ENCODE measurements at regions not wholly inside any gene's neighbourhood (a gene's known extent, or its start where the extent isn't known, plus 50 kb on each side); places are given as distances from the start of the nearest gene placed in this dataset.
"Not testable (repeated sequence)": the region's sequence is repeated elsewhere in the genome, so short reads cannot be mapped to it uniquely, and the experiment has no call there.

DNA sequence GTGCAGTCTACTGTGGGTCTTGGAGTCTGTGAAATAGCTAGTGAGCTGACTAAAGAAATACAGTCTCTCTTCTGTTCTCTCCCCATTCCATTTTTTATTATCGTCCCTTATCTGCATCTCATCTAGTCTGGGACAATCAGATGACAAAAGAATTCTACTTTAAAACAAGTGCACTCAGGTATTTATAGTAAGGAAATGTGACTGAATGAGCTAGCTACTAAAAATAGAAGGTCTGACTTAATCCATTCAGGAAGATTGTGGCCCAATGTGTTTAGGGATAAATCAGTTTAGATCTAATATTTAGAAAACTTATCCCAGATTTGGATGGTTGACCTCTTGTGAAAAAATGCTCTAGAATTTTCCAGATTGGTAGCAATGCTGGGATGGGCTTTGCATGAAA, 126.8 kb upstream of the NRXN3 start:
- no peak for DNase-seq
- Histone ChIP-seq H3K36me3 (replicated peaks) (no peaks in the 10 kb centered on the region), H3K27ac (no peak overlapping the region), H3K27me3 (replicated peaks) (no peaks in the 10 kb centered on the region), H3K4me3 (ENCODE audit: low read depth, low read length) (no peak overlapping the region)
- in situ Hi-C loops (cut with HindIII; ENCODE audit: low pct_ligation_motif_present, low sequenced_read_pairs) = no loop called here
- TF ChIP-seq, protein P1, sequence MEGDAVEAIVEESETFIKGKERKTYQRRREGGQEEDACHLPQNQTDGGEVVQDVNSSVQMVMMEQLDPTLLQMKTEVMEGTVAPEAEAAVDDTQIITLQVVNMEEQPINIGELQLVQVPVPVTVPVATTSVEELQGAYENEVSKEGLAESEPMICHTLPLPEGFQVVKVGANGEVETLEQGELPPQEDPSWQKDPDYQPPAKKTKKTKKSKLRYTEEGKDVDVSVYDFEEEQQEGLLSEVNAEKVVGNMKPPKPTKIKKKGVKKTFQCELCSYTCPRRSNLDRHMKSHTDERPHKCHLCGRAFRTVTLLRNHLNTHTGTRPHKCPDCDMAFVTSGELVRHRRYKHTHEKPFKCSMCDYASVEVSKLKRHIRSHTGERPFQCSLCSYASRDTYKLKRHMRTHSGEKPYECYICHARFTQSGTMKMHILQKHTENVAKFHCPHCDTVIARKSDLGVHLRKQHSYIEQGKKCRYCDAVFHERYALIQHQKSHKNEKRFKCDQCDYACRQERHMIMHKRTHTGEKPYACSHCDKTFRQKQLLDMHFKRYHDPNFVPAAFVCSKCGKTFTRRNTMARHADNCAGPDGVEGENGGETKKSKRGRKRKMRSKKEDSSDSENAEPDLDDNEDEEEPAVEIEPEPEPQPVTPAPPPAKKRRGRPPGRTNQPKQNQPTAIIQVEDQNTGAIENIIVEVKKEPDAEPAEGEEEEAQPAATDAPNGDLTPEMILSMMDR (IDR thresholded peaks at IDR 0.05; ENCODE audit: low read depth, low read length, missing control alignments) = no peak

DNA sequence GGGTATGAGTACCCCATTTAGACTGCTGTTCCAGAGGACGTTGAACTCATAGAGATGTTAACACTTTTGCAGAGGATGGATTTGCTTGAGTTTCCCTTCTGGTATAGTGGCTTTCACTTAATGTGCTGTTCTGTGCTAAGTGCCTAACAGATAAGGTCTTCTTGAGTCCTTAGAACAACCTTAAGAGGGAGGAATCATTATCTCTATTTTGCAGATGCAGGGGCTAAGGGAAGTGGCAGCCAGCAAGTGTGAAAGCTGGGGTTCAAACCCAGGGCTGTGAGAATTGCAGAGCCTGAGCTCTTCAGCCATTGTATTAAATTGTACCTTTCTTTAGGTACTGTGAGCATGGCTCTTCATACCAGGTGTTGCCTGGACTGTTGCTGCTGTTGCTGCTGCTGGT, 122.1 kb upstream of the NRXN3 start:
- in situ Hi-C loops (cut with HindIII; ENCODE audit: low pct_ligation_motif_present, low sequenced_read_pairs) = no loop called here
- TF ChIP-seq, protein P1 (IDR thresholded peaks at IDR 0.05; ENCODE audit: low read depth, low read length, missing control alignments) = no peak
- H3K36me3 ChIP-seq (replicated peaks) = no peaks in the 10 kb centered on the region

DNA sequence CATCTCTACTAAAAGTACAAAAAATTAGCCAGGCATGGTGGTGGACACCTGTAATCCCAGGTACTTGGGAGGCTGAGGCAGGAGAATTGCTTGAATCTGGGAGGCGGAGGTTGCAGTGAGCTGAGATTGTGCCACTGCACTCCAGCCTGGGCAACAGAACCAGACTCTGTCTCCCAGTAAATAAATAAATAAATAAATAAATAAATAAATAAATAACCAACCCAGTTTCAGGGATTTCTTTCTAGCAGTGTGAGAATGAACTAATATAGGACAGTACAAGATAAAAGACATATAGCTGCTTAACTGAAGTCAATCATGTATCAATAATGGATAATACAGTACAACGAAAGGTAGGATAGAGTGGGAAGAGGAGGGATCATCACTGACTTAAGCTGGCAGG, 113.3 kb upstream of the NRXN3 start:
- H3K27me3 ChIP-seq (replicated peaks); H3K36me3 ChIP-seq (replicated peaks); DNase-seq; H3K27ac ChIP-seq; in situ Hi-C loops (cut with HindIII; ENCODE audit: low pct_ligation_motif_present, low sequenced_read_pairs); H3K4me3 ChIP-seq (ENCODE audit: low read depth, low read length): not testable (repeated sequence)

More for the DNA sequence above, 122.1 kb upstream of the NRXN3 start:
- Histone ChIP-seq H3K27me3 (replicated peaks) (no peaks in the 10 kb centered on the region), H3K27ac (no peak overlapping the region), H3K4me3 (ENCODE audit: low read depth, low read length) (no peak overlapping the region)
- DNase-seq = no peak

DNA sequence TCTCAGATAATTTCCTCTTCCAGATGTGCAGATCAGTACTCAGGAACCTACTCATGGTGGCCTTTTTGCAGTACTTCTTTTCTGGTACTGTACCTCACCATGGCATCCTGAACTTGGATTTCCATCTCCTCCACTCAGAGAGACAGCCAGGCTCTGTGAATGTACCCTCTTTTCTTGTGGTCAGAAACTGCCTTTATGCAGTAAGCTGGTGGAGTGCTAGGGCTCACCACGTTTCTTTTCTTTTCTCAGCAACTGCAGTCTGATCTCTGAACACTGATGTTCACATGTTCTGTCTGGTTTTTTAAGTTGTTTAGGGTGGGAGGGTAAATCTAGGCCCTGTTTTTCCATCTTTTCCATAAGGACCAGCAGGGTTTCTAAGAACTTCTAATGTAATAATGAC, 99.8 kb upstream of the NRXN3 start:
- H3K27ac ChIP-seq = no peak overlapping the region
- no peak for DNase-seq
- in situ Hi-C loops (cut with HindIII; ENCODE audit: low pct_ligation_motif_present, low sequenced_read_pairs) = no loop called here
- TF ChIP-seq, protein P1 (IDR thresholded peaks at IDR 0.05; ENCODE audit: low read depth, low read length, missing control alignments) = no peak
- no peaks in the 10 kb centered on the region for H3K27me3 ChIP-seq (replicated peaks)
- H3K4me3 ChIP-seq (ENCODE audit: low read depth, low read length) = no peak overlapping the region
- no peaks in the 10 kb centered on the region for H3K36me3 ChIP-seq (replicated peaks)

DNA sequence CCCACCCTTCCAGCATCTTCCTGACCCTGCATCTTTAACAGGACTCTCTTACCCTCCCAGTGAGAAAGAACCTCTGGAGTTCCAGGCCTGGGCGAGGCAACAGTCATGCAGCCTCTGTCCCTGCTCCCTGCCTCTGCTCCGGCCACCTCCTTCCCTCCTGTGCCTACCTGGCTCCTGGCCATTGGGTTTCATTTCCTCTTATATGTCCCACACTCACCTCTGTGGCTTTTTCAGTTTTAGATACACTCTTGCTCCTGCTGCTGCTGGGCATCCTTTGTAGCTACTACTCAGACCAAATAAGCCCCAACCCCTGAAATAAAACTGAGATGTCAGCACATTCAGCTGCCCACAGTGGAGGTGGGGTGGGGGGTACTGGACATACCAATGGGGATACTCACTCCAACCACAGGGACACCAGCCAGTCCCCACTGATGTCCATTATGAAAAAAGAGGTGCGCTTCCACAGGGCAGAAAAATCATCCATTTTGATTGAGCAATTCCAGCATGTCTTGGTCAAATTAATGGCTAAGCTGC, 99.1 kb upstream of the NRXN3 start:
- Histone ChIP-seq H3K27ac (no peak overlapping the region), H3K4me3 (ENCODE audit: low read depth, low read length) (no peak overlapping the region), H3K36me3 (replicated peaks) (no peaks in the 10 kb centered on the region), H3K27me3 (replicated peaks) (no peaks in the 10 kb centered on the region)
- TF ChIP-seq, protein P1 (IDR thresholded peaks at IDR 0.05; ENCODE audit: low read depth, low read length, missing control alignments) = no peak
- no peak for DNase-seq
- in situ Hi-C loops (cut with HindIII; ENCODE audit: low pct_ligation_motif_present, low sequenced_read_pairs) = no loop called here

DNA sequence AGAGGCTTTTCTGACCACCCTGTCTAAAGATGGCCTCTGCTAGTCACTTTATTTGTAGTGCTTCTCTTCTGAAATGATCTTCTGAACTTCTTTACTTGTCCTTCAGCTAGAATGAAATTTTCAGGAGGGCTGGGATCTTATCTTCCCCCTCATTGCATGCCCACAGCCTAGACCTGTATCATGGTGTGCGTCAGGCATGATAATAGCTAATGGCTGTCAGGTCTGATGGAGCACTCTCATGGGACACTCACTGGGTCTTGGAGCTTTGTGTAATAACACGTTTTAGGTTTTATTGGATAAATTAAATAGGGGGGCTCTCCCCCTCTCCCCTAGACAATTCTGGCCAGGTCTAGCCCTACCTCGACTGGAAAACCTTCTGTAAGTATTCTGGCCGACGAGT, 97.1 kb upstream of the NRXN3 start:
- DNase-seq = no peak
- Histone ChIP-seq H3K27ac (no peak overlapping the region), H3K27me3 (replicated peaks) (no peaks in the 10 kb centered on the region), H3K4me3 (ENCODE audit: low read depth, low read length) (no peak overlapping the region), H3K36me3 (replicated peaks) (no peaks in the 10 kb centered on the region)
- in situ Hi-C loops (cut with HindIII; ENCODE audit: low pct_ligation_motif_present, low sequenced_read_pairs) = no loop called here
- TF ChIP-seq, protein P1 (IDR thresholded peaks at IDR 0.05; ENCODE audit: low read depth, low read length, missing control alignments) = no peak

Measured in brain microvascular endothelial cell (primary cell).